HG02943 (cell line): ENCODE measurements at regions not wholly inside any gene's neighbourhood (a gene's known extent, or its start where the extent isn't known, plus 50 kb on each side); places are given as distances from the start of the nearest gene placed in this dataset.

Source experiments
- ATAC-seq: cut with Tn5 transposase; IDR thresholded peaks from one replicate; pipeline ENCODE4 v1.9.1; 2021; ENCODE audit warnings: mild to moderate bottlenecking, low read depth, moderate library complexity; ENCODE audit not compliant: unreplicated experiment

- no peak for ATAC-seq
These were observed 1289.1 kb upstream of the ADGRB3 start for GRCh38 chr6:67345946-67346345.

- ATAC-seq: no peak
These were observed 1299.1 kb upstream of the ADGRB3 start for GRCh38 chr6:67336014-67336413.

GRCh38 chr6:67331304-67331703 lies 1303.8 kb upstream of the ADGRB3 start:
- no peak for ATAC-seq

GRCh38 chr6:67328269-67328668 lies 1306.8 kb upstream of the ADGRB3 start:
- ATAC-seq: no peak

GRCh38 chr6:67300430-67301040 lies 1334.5 kb upstream of the ADGRB3 start:
- ATAC-seq: no peak

GRCh38 chr6:67292169-67292568 lies 1342.9 kb upstream of the ADGRB3 start:
- ATAC-seq: no peak

GRCh38 chr6:67287566-67287965 lies 1347.5 kb upstream of the ADGRB3 start:
- no peak for ATAC-seq

GRCh38 chr6:67285770-67286495 lies 1349.1 kb upstream of the ADGRB3 start:
- no peak for ATAC-seq

GRCh38 chr6:67277312-67277711 lies 1357.8 kb upstream of the ADGRB3 start:
- no peak for ATAC-seq

GRCh38 chr6:67265996-67266921 lies 1368.8 kb upstream of the ADGRB3 start:
- no peak for ATAC-seq

- ATAC-seq: no peak
These were observed 1382.4 kb upstream of the ADGRB3 start for GRCh38 chr6:67252663-67253062.

GRCh38 chr6:67248077-67248476 lies 1387.0 kb upstream of the ADGRB3 start:
- ATAC-seq: no peak

- ATAC-seq: no peak
These were observed 1391.0 kb upstream of the ADGRB3 start for GRCh38 chr6:67244037-67244436.

- ATAC-seq: no peak
These were observed 1397.8 kb upstream of the ADGRB3 start for GRCh38 chr6:67237277-67237676.

- ATAC-seq: no peak
These were observed 1404.0 kb upstream of the ADGRB3 start for GRCh38 chr6:67231092-67231491.

GRCh38 chr6:67224989-67225388 lies 1410.1 kb upstream of the ADGRB3 start:
- ATAC-seq: no peak

GRCh38 chr6:67221226-67221625 lies 1413.9 kb upstream of the ADGRB3 start:
- ATAC-seq: no peak

- no peak for ATAC-seq
These were observed 1415.7 kb upstream of the ADGRB3 start for GRCh38 chr6:67219346-67219745.

GRCh38 chr6:67212584-67212983 lies 1422.5 kb upstream of the ADGRB3 start:
- no peak for ATAC-seq

- ATAC-seq: no peak
These were observed 1424.6 kb upstream of the ADGRB3 start for GRCh38 chr6:67210450-67210849.

- ATAC-seq: no peak
These were observed 1433.5 kb upstream of the ADGRB3 start for GRCh38 chr6:67201563-67201962.
